HFF-Myc (cell line): ENCODE measurements at regions not wholly inside any gene's neighbourhood (a gene's known extent, or its start where the extent isn't known, plus 50 kb on each side); places are given as distances from the start of the nearest gene placed in this dataset.

Experiments
- DNase-seq: peaks from one replicate; pipeline ENCODE4 v3.0.0-alpha.2; 2011; ENCODE audit warnings: low read depth; ENCODE audit errors: extremely low read depth
- H3K4me3 ChIP-seq: replicated peaks from 2 replicates; pipeline ENCODE4 v1.5.1; 2011; ENCODE audit warnings: low read depth, mild to moderate bottlenecking, control low read depth, low read length
- TF ChIP-seq, protein P1 (sequence below): IDR thresholded peaks from 2 replicates; pipeline ENCODE4 v1.5.1; 2012; ENCODE audit warnings: mild to moderate bottlenecking, low read depth, low read length, control low read depth; ENCODE audit errors: missing control alignments

DNA sequence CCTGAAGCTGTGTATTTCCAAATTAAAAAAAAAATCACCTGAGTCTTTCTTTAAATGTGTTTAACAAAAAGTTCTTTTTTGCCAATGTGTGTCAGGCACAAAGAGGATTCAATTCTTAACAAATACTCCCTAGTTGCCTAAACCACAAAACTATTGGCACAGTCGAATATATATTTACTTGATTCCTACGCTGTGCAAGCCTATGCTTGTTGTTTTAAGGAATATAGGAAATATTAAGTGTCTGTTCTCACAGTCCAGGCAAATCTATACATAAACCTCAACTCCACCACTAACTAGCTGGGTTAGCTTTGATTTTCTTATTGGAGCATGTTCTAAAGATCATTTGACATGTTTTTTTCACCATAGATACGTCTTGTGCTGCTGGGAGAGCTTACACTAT, 571.0 kb downstream of the PYDC2 start:
- TF ChIP-seq, protein P1, sequence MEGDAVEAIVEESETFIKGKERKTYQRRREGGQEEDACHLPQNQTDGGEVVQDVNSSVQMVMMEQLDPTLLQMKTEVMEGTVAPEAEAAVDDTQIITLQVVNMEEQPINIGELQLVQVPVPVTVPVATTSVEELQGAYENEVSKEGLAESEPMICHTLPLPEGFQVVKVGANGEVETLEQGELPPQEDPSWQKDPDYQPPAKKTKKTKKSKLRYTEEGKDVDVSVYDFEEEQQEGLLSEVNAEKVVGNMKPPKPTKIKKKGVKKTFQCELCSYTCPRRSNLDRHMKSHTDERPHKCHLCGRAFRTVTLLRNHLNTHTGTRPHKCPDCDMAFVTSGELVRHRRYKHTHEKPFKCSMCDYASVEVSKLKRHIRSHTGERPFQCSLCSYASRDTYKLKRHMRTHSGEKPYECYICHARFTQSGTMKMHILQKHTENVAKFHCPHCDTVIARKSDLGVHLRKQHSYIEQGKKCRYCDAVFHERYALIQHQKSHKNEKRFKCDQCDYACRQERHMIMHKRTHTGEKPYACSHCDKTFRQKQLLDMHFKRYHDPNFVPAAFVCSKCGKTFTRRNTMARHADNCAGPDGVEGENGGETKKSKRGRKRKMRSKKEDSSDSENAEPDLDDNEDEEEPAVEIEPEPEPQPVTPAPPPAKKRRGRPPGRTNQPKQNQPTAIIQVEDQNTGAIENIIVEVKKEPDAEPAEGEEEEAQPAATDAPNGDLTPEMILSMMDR, result no peak
- no peak for DNase-seq
- H3K4me3 ChIP-seq, result no peak overlapping the region

DNA sequence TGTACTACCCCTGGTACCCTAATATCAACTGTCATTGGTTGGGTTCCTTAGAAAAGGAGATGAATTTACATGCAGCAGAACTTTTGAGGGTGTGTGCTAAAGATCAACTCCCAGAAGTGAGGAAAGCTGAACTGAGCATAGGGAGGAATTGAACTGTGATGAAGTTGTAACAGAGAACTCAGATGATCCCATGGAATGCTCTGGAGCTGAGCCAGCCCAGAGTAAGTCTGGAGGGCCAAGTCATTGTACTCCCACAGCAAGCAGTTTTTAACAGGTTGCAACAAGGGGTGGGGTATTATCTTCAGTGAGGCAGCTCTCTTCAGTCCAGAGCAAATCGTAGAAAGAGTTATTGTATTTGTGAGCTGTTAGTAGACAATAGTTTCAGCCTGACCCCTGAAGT, 572.3 kb downstream of the PYDC2 start:
- DNase-seq, result no peak
- no peak overlapping the region for H3K4me3 ChIP-seq
- TF ChIP-seq, protein P1, result no peak

DNA sequence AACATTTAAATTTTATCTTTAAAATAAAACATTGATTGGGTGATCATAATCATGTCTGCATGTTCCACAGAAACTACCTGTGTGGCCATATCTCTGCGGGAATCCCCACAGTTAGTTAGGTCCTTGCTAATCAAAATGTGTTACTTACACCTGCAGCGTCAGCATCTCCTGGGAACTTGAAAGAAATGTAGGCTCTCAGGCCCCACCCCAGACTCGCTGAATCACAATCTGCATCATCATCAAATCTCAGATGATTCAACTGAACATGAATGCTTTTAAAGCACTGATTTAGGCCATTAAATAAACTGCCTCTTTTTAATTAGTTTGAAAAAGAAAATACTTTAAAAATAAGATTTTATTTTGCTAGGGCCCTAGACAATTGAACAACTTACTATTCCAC, 577.8 kb downstream of the PYDC2 start:
- DNase-seq, result no peak
- TF ChIP-seq, protein P1, result no peak
- no peak overlapping the region for H3K4me3 ChIP-seq

- no peak overlapping the region for H3K4me3 ChIP-seq
- no peak for DNase-seq
- TF ChIP-seq, protein P1, result no peak
Observed at GRCh38 chr3:192039593-192039992, 578.6 kb downstream of the PYDC2 start.

DNA sequence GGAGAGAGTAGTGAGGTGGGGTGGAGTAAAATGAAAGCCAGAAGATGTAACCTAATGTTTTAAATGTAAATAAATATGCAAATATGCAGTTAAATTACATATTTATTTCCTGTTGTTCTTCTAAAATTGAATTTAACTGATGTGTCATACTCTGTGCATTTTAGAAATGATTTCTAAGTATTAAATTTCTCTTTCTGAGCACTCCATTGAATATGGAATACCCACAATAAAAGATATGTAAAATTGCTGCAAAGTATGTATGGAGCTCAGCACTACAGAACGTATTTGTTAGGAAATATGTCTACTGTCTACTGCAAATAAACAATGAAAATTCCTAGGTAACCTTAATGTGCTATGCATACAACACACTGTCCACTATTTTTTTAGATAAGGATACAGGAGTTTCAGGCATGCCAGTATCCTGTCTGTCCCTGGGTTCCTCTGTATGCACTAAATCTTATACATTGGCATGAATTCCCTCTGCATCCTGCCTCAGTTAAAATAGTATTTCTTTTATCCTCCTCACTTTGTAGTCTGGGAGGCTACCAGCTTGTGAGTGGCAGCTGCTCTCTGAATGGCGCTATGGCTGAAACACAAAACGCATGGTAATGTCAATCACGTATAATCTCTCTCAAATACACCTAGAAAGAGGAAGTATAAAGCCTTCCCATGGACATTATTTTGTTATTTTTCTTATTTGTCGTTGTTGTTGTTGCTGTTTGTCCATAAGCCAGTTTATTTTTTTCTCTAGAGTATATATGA, 579.5 kb downstream of the PYDC2 start:
- no peak for DNase-seq
- TF ChIP-seq, protein P1, result no peak

GRCh38 chr3:192042116-192042515, 581.2 kb downstream of the PYDC2 start:
- no peak for DNase-seq

More for the DNA sequence above, 579.5 kb downstream of the PYDC2 start:
- no peak overlapping the region for H3K4me3 ChIP-seq

More at GRCh38 chr3:192042116-192042515, 581.2 kb downstream of the PYDC2 start:
- TF ChIP-seq, protein P1, result no peak
- H3K4me3 ChIP-seq, result no peak overlapping the region
